HepG2 (cell line): ENCODE measurements at regions not wholly inside any gene's neighbourhood (a gene's known extent, or its start where the extent isn't known, plus 50 kb on each side); places are given as distances from the start of the nearest gene placed in this dataset.

Experiments
- ATAC-seq: fragments of 200-7000 bp; cut with Tn5 transposase; 3 replicates; pipeline ENCODE4 v1.9.1; 2020; ENCODE audit warnings: mild to moderate bottlenecking, moderate library complexity
- BruUV-seq: library from RNA; stranded (reverse); fragments of 400-500 nt; replicated peaks from 2 replicates; lab custom pipeline; 2021; lab: Mats Ljungman, UMichigan
- CTCF ChIA-PET: fragments of 300-600 bp; formaldehyde crosslinking; extraction: SDS; loops from one replicate; lab custom pipeline; 2021; ENCODE audit warnings: low total read pairs, inconsistent platforms, low intra/inter-chr PET ratio; lab: Yijun Ruan, JAX
- POLR2A ChIA-PET: fragments of 350-600 bp; sonication (Branson Sonifier 250); formaldehyde crosslinking; loops from one replicate; lab custom pipeline; 2020; ENCODE audit warnings: antibody characterized with exemption, inconsistent platforms; lab: Yijun Ruan, JAX
- DNase-seq: peaks from one replicate; pipeline ENCODE4 v3.0.0-alpha.2; 2015; ENCODE audit warnings: low spot score
- FAIRE-seq: peaks from 3 replicates; lab custom pipeline; 2011; peaks lifted over from hg19 to GRCh38; lab: Jason Lieb, UNC
- H2AFZ ChIP-seq: one replicate; pipeline ENCODE4 v1.6.1; 2011; ENCODE audit warnings: low read length, inconsistent platforms
- H3K27ac ChIP-seq: fragments of 300-600 bp; 3 replicates; pipeline ENCODE4 v1.8.0; 2011; ENCODE audit warnings: mixed run types, mild to moderate bottlenecking, mixed read lengths, low read length, inconsistent platforms; ENCODE audit not compliant: insufficient read depth; ENCODE audit errors: extremely low read length
- H3K27me3 ChIP-seq, 2 experiments: fragments of 200-600 bp in 1 of 2; 2 replicates in 1 of 2; 3 replicates in 1 of 2; pipeline versions ENCODE4 v1.6.0 to v1.8.0; 2011; ENCODE audit warnings: low read length in 2 of 2, mild to moderate bottlenecking in 2 of 2, moderate library complexity in 2 of 2, inconsistent platforms in 1 of 2; ENCODE audit not compliant: insufficient read depth in 2 of 2, control insufficient read depth in 1 of 2
- H3K36me3 ChIP-seq, 2 experiments: fragments of 200-600 bp in 1 of 2; replicated peaks in 1 of 2; 2 replicates in 1 of 2; 3 replicates in 1 of 2; pipeline versions ENCODE4 v1.5.1 to v1.8.0; 2011; ENCODE audit warnings: low read length in 2 of 2, inconsistent platforms in 1 of 2; ENCODE audit not compliant: insufficient read depth in 2 of 2, control insufficient read depth in 1 of 2
- H3K4me1 ChIP-seq: 2 replicates; pipeline ENCODE4 v1.5.1; 2012; ENCODE audit warnings: low read length, inconsistent platforms; ENCODE audit not compliant: insufficient read depth
- H3K4me2 ChIP-seq: 2 replicates; pipeline ENCODE4 v1.6.0; 2011; ENCODE audit warnings: low read depth, low read length, inconsistent platforms
- H3K4me3 ChIP-seq, 3 experiments: fragments of 200-600 bp in 1 of 3; sonication (generic), shearing (Covaris generic) in 1 of 3; replicated peaks in 1 of 3; 2 replicates each; pipeline ENCODE4 v1.5.1; 2011 to 2016; ENCODE audit warnings: low read length in 3 of 3, inconsistent platforms in 2 of 3, low read depth in 2 of 3, mild to moderate bottlenecking in 2 of 3, control low read depth in 1 of 3, mixed read lengths in 1 of 3; ENCODE audit not compliant: insufficient read depth in 1 of 3
- H3K79me2 ChIP-seq: one replicate; pipeline ENCODE4 v1.6.1; 2011; ENCODE audit warnings: low read length, inconsistent platforms; ENCODE audit not compliant: insufficient read depth
- H3K9ac ChIP-seq: 2 replicates; pipeline ENCODE4 v1.6.0; 2011; ENCODE audit warnings: mild to moderate bottlenecking, low read depth, low read length, inconsistent platforms; ENCODE audit not compliant: insufficient read depth
- H3K9me3 ChIP-seq: 2 replicates; pipeline ENCODE4 v1.5.1; 2012; ENCODE audit warnings: mild to moderate bottlenecking, low read length
- H4K20me1 ChIP-seq: 2 replicates; pipeline ENCODE4 v1.6.0; 2011; ENCODE audit warnings: inconsistent platforms, mild to moderate bottlenecking, low read length, moderate library complexity; ENCODE audit not compliant: insufficient read depth
- ARID5B ChIP-seq: IDR thresholded peaks from 2 replicates; pipeline ENCODE4 v1.4.0; 2020; ENCODE audit warnings: mild to moderate bottlenecking, missing genetic modification reagents
- EZH2 ChIP-seq: conservative IDR thresholded peaks from 2 replicates; pipeline ENCODE4 v1.6.1; 2012; ENCODE audit warnings: mild to moderate bottlenecking, low read depth, low read length, moderate library complexity
- GTF2F1 ChIP-seq: fragments of 150-350 bp; IDR thresholded peaks from 2 replicates; pipeline ENCODE4 v1.6.1; 2014; ENCODE audit warnings: low read length
- MNT ChIP-seq: fragments of 450-650 bp; IDR thresholded peaks from 2 replicates; pipeline ENCODE4 v1.6.1; 2016
- PHF21A ChIP-seq: sonication (generic); formaldehyde crosslinking; IDR thresholded peaks from 2 replicates; pipeline ENCODE4 v1.5.0; 2020; ENCODE audit warnings: mild to moderate bottlenecking, missing genetic modification reagents
- SMAD1 ChIP-seq: sonication (generic); formaldehyde crosslinking; IDR thresholded peaks from 2 replicates; pipeline ENCODE4 v1.4.0; 2020; ENCODE audit warnings: missing genetic modification reagents, low read depth, mild to moderate bottlenecking, borderline replicate concordance
- SSRP1 ChIP-seq: IDR thresholded peaks from 2 replicates; pipeline ENCODE4 v1.6.1; 2016; ENCODE audit warnings: control low read depth
- TBX2 ChIP-seq: sonication (generic); formaldehyde crosslinking; IDR thresholded peaks from 2 replicates; pipeline ENCODE4 v1.5.0; 2020; ENCODE audit warnings: missing genetic modification reagents, mild to moderate bottlenecking, borderline replicate concordance
- XBP1 ChIP-seq: sonication (generic); formaldehyde crosslinking; IDR thresholded peaks from 2 replicates; pipeline ENCODE4 v1.5.0; 2020; ENCODE audit warnings: missing genetic modification reagents
- ZBTB25 ChIP-seq: IDR thresholded peaks from 2 replicates; pipeline ENCODE4 v1.6.1; 2018; ENCODE audit warnings: missing genetic modification reagents
- ZMAT5 ChIP-seq: sonication (generic); formaldehyde crosslinking; IDR thresholded peaks from 2 replicates; pipeline ENCODE4 v1.5.0; 2020; ENCODE audit warnings: mild to moderate bottlenecking, low read depth, missing genetic modification reagents, borderline replicate concordance
- ZNF235 ChIP-seq: sonication (generic); formaldehyde crosslinking; IDR thresholded peaks from 2 replicates; pipeline ENCODE4 v1.8.1; 2023; ENCODE audit warnings: mild to moderate bottlenecking, missing genetic modification reagents, borderline replicate concordance
- ZNF280D ChIP-seq: sonication (generic); formaldehyde crosslinking; IDR thresholded peaks from 2 replicates; pipeline ENCODE4 v1.5.1; 2020; ENCODE audit warnings: mild to moderate bottlenecking, missing genetic modification reagents
- ZNF570 ChIP-seq: sonication (generic); formaldehyde crosslinking; IDR thresholded peaks from 2 replicates; pipeline ENCODE4 v1.4.0; 2020; ENCODE audit warnings: mild to moderate bottlenecking, missing genetic modification reagents, borderline replicate concordance
- ZNF660 ChIP-seq: sonication (generic); formaldehyde crosslinking; IDR thresholded peaks from 2 replicates; pipeline ENCODE4 v1.5.1; 2020; ENCODE audit warnings: mild to moderate bottlenecking, low read depth, missing genetic modification reagents, borderline replicate concordance
- ZSCAN30 ChIP-seq: sonication (generic); formaldehyde crosslinking; IDR thresholded peaks from 2 replicates; pipeline ENCODE4 v1.5.0; 2020; ENCODE audit warnings: mild to moderate bottlenecking, missing genetic modification reagents
- WGBS: methylation state at CpG from one replicate; pipeline ENCODE4 v1.1.6; 2017; ENCODE audit warnings: low lambda C conversion rate; 5-methylcytosine and 5-hydroxymethylcytosine counted together
- in situ Hi-C: cut with HindIII; loops from 2 replicates; pipeline ENCODE4 v1.10.0; 2017; ENCODE audit warnings: low pct_unique_long_range_greater_than_20kb; ENCODE audit not compliant: extremely low pct_ligation_motif_present
- intact Hi-C: fragments of 100-400 bp; cut with micrococcal nuclease; formaldehyde crosslinking; loops from one replicate; pipeline ENCODE4 v1.10.0; 2022; ENCODE audit not compliant: unreplicated experiment

- no TSS peak for BruUV-seq
- CTCF ChIA-PET, result no interaction called here
- FAIRE-seq, result no peak
- TF ChIP-seq XBP1 (no peak), ZSCAN30 (CRISPR knock-in tag) (no peak), GTF2F1 (no peak), ZMAT5 (CRISPR knock-in tag) (no peak), ARID5B (CRISPR knock-in tag) (no peak), PHF21A (no peak), ZNF280D (no peak), ZNF660 (CRISPR knock-in tag) (no peak), SSRP1 (CRISPR knock-in tag) (no peak), SMAD1 (CRISPR knock-in tag) (no peak), MNT (no peak), ZNF570 (CRISPR knock-in tag) (no peak), ZNF235 (CRISPR knock-in tag) (no peak), ZBTB25 (CRISPR knock-in tag) (no peak), EZH2 (no peak), TBX2 (no peak)
Measured at GRCh38 chr9:89975630-89976029, 370.8 kb downstream of the GADD45G start.

More at GRCh38 chr9:89975630-89976029, 370.8 kb downstream of the GADD45G start:
- no peaks in the 10 kb centered on the region for H3K9me3 ChIP-seq
- H3K27ac ChIP-seq, result no peak overlapping the region
- no peak overlapping the region for H3K9ac ChIP-seq
- H3K27me3 ChIP-seq, result no peaks in the 10 kb centered on the region
- H3K4me3 ChIP-seq, result no peak overlapping the region
- ATAC-seq, result no peak
- no peak for DNase-seq
- H2AFZ ChIP-seq, result no peak overlapping the region
- intact Hi-C loops (no loop called here), in situ Hi-C loops (no loop called here)
- no peaks in the 10 kb centered on the region for H4K20me1 ChIP-seq
- POLR2A ChIA-PET, result no interaction called here
- H3K36me3 ChIP-seq, result no peaks in the 10 kb centered on the region
- no peak overlapping the region for H3K4me2 ChIP-seq
- H3K79me2 ChIP-seq, result no peaks in the 10 kb centered on the region
- H3K4me1 ChIP-seq, result no peaks in the 10 kb centered on the region
- WGBS, result 5% methylated on average over 2 of the region's 2 CpGs
